GM12892 (cell line): ENCODE measurements at regions not wholly inside any gene's neighbourhood (a gene's known extent, or its start where the extent isn't known, plus 50 kb on each side); places are given as distances from the start of the nearest gene placed in this dataset.

Source experiments
- POLR2A ChIP-seq: IDR thresholded peaks from 2 replicates; pipeline ENCODE4 v1.6.1; 2011; ENCODE audit warnings: low read depth, low read length, control low read depth
- TAF1 ChIP-seq: IDR thresholded peaks from 2 replicates; pipeline ENCODE4 v1.6.1; 2011; ENCODE audit warnings: low read depth, mild to moderate bottlenecking, control low read depth, low read length, borderline replicate concordance

DNA sequence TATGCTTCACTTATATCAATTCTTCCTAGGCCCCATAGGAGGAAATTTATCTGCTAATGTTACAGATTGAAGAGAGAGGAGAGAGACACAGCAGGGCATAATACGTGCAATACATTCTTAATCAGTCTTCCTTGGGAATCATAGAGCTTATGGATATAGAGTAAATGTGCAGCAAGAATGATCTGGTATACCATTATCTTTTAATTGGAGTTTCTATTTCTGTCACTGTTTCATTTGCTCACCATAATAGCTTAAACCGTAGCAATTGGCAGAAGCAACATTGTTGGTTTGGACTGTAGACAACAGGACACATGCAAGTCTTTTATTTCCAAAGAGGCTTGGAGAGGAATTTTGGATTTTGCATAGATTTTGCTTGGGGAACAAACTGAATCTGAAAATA is 68.1 kb upstream of the PCSK2 start:
- TF ChIP-seq POLR2A = no peak
- TF ChIP-seq TAF1 = no peak
